Occipital lobe (tissue), 1 donor: ENCODE measurements at regions not wholly inside any gene's neighbourhood (a gene's known extent, or its start where the extent isn't known, plus 50 kb on each side); places are given as distances from the start of the nearest gene placed in this dataset.

ENCODE experiments used
- DNase-seq: peaks from one replicate; lab custom pipeline; 2025; lab: John Stamatoyannopoulos, UW

DNA sequence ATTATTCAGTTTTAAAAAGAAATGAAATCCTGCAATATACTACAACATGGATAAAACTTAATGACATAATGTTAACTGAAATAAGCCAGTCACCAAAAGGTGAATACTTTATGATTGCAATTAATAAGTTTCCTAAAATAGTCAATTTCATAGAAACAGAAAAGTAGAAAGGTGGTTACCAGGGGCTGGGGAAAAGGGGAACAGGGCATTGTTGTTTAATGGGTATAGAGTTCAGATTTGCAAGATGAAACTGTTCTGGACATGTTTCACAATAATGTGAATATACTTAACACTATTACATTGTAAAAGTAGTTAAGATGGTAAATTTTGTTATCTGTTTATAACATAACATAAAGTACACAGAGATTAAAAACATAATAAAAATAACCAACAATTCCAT lies 550.9 kb downstream of the CCER1 start:
- DNase-seq, result no peak

DNA sequence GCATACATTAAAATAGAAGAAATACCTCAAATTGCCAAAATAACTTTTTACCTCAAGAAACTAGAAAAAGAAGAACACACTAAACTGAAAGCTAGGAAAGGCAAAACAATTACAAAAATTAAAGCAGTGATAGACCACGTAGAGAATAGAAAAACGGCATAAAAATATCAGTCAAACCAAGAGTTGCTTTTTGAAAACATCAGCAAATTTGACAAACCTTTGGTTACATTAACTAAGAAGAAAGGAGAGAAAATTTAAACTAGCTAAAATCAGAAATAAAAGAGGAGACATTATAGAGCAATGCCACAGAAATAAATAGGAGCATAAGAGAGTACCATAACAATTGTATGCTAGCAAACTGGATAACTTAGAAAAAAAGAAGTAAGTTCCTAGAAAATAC lies 553.8 kb downstream of the CCER1 start:
- no peak for DNase-seq

GRCh38 chr12:90399357-90399756 lies 555.6 kb downstream of the CCER1 start:
- no peak for DNase-seq

DNA sequence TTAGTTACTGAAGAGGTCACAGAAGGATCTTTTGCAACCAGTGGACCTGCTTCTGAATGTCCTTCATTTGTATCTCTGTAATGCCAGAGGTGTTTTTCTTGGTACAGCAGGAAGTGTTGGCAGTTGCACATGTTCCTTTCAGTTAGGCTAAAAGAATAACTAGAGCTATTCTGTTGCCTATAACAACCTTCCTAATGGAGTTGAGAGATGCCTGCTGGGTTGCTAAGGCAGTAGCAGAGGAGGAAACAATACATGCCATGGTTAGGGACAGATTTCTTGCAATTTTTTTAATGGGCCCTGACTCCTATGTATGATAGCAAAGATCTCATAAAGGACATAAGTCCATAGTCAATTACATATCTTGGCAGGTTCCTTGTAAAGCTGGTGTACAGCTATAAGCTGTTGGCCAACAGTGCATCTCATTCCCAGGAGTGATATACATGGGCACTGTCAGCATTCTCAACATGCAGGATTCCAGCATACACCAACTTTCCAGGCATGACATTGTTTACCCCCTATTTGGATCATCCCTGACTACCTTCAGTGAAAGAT lies 556.6 kb downstream of the CCER1 start:
- no peak for DNase-seq

- DNase-seq, result no peak
Measured at GRCh38 chr12:90396556-90396955, 558.4 kb downstream of the CCER1 start.

DNA sequence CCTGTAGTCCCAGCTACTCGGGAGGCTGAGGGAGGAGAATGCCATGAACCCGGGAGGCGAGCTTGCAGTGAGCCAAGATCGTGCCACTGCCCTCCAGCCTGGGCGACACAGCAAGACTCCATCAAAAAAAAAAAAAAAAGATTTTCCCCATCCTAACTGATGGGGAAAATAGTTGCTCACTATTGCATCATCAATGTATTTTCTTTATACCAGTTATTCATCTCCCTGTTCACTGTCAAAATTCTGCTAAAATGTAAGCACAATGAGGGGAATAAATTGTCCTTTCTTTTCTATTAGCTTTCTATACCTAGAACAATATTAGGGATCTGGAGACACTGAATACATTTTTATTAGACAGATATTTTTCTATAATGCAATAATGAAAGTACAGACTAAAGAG lies 561.3 kb downstream of the CCER1 start:
- no peak for DNase-seq

- DNase-seq, result no peak
Measured at GRCh38 chr12:90393089-90393488, 561.9 kb downstream of the CCER1 start.

DNA sequence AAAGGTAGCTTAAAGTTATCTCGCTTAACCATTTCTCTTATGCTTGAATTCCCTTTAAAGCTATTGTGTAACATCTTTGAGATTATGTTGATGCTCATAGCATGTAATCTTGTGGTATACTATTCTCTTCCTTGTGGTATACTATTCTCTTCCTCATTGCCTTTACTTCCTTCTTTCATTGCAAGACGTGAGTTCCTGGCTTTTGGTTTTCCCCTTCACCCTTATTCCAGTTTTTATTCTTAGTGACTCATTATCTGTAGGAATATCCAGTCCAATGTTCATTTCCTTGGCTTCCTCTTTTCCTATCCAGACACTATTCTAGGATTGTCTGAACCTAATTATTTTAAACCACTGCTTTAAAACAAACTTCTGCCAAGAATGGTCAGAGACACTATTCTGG lies 564.0 kb downstream of the CCER1 start:
- no peak for DNase-seq

DNA sequence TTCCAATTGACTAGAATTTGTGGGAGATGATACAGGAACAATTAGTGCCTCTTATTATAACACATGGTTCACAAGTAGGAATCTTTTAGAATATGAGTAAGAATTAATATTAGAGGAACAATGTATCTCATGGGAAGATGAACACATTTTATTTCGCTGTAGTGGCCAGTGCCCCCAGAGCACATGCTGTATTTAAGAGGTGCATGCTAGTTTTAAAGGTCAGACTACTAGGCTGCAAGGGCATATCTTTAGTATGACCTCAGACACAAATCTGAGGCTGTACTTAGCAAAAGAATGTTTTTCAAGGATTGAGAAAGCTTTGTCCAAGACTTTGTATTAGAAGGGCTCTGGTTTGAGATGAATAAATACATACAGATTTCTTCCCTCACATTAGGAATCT lies 586.9 kb downstream of the CCER1 start:
- no peak for DNase-seq

GRCh38 chr12:90366286-90366685 lies 588.7 kb downstream of the CCER1 start:
- no peak for DNase-seq

GRCh38 chr12:90360300-90360699 lies 594.7 kb downstream of the CCER1 start:
- DNase-seq, result no peak

DNA sequence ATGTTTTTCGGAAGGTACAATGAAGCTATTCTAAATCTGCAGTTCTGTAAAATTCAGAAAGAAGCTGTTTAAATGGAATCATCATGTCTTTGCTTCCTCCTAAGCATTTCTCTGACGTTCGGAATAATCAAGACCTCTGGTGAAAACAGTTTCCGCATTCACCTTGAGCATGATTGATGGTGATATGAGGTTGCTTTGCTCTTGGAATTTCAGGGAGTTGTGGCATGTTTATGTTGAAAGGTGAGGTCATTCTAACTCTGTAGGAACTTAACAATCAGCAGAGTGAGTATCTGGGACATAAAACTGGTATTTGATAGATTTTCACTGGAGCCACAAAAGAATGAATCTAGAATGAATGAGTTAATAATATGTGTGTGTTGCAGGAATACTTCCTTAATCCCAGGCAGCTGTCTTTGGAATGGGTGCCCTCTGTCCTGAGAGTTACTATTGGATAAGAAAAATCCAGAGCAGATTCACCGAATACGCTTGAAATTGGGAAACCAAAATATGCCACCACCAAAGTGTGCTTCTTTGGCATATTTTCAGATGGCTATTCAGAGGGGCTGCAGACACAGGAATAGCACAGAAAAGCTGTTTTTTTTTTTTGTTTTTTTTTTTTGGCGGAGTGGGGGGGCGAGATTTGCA lies 599.1 kb downstream of the CCER1 start:
- no peak for DNase-seq

DNA sequence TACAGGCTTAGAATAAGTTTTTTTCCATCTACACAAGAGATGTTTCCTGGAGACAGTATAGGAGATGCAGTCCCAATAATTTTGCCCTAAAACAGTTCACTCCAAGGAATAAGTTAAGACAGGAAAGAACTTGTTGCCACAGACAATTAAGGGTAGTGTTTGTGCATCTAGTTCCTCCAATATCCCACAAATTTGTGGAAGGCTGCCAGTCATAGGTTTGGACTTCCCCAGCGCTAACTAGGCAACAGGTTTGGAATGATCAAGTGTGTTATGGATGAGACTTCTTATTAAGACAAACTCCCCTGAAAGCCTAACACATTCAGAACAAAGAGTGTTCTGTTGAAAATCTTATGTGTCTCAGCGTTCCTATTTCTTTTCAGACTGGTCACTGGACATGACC lies 611.0 kb downstream of the CCER1 start:
- DNase-seq, result no peak

GRCh38 chr12:90342081-90342480 lies 612.9 kb downstream of the CCER1 start:
- DNase-seq, result no peak

GRCh38 chr12:90339837-90340236 lies 615.1 kb downstream of the CCER1 start:
- DNase-seq, result no peak

GRCh38 chr12:90338365-90338764 lies 616.6 kb downstream of the CCER1 start:
- no peak for DNase-seq

- no peak for DNase-seq
Measured at GRCh38 chr12:90337018-90337417, 618.0 kb downstream of the CCER1 start.

GRCh38 chr12:90335566-90335965 lies 619.4 kb downstream of the CCER1 start:
- no peak for DNase-seq

DNA sequence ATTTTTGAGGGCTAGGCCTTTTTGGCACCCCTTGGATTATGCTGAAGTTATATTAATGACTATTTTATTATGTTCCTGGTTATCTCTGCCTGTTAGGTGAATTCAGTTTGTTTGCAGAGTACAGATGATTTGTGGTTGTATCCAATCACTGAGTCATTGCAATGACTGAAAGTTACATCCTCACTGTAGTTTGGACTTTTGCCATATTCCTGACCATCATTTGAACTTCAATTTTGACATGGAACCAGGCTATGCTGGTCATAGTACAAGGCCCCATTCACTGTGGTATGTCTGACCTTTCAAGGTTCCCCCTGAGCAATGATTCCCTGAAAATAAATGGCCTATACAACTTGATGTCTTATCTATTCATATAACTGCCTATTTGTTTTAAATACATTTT lies 621.0 kb downstream of the CCER1 start:
- no peak for DNase-seq

GRCh38 chr12:90333424-90333823 lies 621.6 kb downstream of the CCER1 start:
- no peak for DNase-seq

- no peak for DNase-seq
Measured at GRCh38 chr12:90331821-90332220, 623.2 kb downstream of the CCER1 start.

DNA sequence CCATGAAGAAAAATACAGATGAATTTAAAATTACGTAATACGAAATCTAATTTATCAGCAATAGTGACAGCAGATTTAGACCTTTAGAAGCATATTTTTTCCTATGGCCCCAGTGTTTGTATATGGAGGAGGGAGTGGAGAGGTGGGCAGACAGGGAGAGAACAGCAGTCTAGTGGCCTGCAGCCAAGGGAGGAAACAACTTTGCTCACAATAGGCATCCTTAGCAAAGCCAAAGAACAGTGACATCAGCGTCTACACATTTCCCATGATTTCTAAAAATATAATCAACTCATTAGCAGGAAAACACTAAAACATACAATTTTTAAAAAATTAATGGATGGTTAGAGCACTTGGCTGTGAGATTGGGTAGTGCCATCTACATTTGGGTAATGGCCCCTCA lies 622.6 kb upstream of the ATP2B1 start:
- no peak for DNase-seq

- no peak for DNase-seq
Measured at GRCh38 chr12:90327793-90328743, 619.4 kb upstream of the ATP2B1 start.
